GM21786 (cell line): ENCODE measurements at regions not wholly inside any gene's neighbourhood (a gene's known extent, or its start where the extent isn't known, plus 50 kb on each side); places are given as distances from the start of the nearest gene placed in this dataset.

ENCODE experiments used
- ATAC-seq: cut with Tn5 transposase; IDR thresholded peaks from one replicate; pipeline ENCODE4 v1.9.1; 2021; ENCODE audit not compliant: unreplicated experiment

DNA sequence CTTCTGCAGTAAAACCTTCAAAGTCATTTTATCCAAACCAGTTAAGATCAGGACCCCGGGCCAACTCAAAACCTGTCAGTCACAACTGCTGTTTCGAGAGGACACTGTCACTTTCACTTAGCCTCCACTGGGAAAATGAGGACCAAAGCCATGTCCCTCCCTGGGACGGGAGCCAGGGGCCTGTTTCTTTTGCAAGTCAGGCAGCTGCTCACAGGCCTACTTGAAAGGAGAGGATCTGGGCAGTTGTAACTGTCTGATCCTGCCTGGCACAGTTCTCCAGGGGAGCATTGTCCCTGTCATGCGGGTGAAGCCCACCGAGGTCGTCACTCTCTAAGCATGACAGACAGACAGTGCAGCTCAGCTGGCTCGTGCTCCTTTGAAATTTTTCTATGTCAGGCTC is 276.2 kb downstream of the NPIPA8 start:
- no peak for ATAC-seq

- no peak for ATAC-seq
Observed at GRCh38 chr16:18059577-18059976, 277.0 kb downstream of the NPIPA8 start.

- ATAC-seq: no peak
Observed at GRCh38 chr16:18059089-18059488, 277.4 kb downstream of the NPIPA8 start.

DNA sequence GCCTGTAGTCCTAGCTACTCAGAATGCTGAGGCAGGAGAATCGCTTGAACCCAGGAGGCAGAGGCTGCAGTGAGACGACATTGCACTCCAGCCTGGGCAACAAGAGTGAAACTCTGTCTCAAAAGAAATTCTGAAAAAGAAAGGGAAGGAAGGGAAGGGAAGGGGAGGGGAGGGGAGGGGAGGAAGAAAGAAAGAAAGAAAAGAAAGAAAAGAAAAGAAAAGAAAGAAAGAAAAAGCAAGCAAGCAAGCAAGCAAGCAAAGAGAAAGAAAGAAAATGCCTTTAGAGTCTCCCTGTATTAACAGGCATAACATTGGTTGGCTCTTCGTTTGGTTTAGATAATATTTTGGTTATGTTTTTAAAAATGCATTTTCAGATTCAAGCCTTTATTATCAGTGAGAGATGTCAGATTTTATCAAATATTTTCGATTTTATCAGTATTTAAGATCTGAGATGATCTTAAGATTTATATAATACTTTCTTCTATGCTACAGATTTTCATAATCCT is 281.1 kb downstream of the NPIPA8 start:
- ATAC-seq: no peak

- ATAC-seq: no peak
Observed at GRCh38 chr16:18050777-18051176, 285.8 kb downstream of the NPIPA8 start.

DNA sequence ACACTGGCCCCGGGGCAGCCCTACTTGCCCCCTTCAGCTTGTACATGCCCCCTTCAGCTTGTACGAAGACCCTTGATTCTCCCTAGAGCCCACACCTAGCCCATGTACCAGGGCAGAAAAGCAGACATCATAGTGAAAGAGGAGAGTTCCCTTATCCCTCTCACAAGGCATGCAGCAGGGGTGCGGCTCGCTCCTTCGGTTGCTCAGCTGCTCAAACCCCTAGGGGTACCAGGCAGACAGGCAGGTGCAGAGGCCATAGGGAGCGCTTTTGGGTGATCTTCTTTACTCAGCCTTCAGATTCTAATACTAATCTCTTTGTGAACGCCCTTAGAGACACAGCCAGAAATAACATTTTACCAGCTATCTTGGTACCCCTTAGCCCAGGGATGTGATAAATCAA is 286.3 kb downstream of the NPIPA8 start:
- ATAC-seq: no peak

DNA sequence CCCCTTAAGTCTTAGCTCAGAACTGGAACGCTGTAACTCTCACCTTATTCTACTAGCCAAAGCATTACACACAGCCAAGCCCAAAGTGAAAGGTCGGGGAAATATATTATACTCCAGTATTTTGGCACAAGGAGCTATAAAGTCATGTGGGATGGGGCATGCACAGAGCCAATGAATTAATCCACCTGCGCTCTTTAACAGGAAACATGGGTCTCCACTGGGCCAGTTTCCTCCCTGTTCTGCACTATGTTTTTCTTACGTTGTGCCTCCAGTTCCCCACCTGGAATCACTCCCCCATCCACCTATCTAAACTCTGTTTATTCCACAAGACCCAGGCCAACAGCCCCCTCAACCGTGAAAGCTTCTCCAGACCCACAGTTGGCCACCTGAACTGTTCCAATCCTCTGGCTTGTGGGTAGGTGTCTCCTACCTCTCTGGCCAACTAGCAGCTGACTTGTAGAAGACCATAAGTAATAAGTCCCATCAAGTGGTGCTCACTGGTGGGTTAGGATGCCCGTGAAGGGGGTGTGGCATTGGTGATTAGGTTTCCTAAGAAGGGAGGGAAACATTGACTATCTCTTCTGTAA is 286.9 kb downstream of the NPIPA8 start:
- no peak for ATAC-seq

GRCh38 chr16:18048853-18049546 is 287.5 kb downstream of the NPIPA8 start:
- ATAC-seq: no peak

- ATAC-seq: no peak
Observed at GRCh38 chr16:18047761-18048160, 288.8 kb downstream of the NPIPA8 start.

GRCh38 chr16:18045356-18045755 is 291.2 kb downstream of the NPIPA8 start:
- no peak for ATAC-seq

DNA sequence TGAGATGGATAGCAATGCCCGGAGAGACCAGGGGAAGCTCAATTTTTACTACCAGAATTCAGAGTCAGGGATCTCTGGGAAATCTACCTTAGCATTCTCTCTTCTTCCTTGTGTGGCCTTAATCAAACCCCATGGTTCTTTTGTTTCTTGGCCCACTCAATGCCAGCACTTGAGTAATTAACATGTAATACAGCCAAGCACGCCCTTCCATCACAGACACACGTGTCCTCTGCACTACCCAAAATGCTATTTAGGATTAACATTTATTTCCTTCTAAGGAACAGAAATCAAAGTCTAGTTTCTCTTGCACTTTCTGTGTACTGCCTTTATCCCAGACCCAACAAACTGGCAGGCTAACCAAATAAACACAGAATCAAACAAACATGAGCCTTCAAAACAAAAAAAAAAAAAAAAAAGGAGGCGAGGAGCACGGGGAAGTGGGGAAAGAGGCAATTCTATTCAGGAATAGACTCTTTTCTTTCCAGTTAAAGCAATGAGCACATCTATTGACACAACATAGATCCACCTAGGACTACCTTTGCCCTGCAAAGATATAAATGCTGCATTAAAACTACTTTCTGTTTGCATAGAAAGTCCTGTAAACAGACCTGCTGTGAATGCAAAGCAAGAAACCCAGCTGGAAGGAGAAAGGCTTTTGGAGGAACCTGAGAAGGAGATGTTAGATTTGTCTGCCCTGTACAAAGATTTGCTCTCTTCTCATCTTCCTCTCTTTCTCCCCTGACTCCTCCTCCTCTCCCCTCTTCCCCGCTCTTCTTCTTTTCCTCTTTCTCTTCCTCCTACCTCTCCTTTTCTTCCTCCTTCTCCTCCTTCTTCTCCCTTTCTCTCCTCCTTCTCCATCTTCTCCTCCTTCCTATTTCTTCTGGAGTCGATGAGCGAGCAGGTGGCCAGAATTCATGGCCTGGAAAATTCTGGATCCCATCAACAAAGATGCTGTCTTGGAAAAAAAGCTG is 294.4 kb downstream of the NPIPA8 start:
- no peak for ATAC-seq

- no peak for ATAC-seq
Observed at GRCh38 chr16:18039931-18040330, 296.6 kb downstream of the NPIPA8 start.

DNA sequence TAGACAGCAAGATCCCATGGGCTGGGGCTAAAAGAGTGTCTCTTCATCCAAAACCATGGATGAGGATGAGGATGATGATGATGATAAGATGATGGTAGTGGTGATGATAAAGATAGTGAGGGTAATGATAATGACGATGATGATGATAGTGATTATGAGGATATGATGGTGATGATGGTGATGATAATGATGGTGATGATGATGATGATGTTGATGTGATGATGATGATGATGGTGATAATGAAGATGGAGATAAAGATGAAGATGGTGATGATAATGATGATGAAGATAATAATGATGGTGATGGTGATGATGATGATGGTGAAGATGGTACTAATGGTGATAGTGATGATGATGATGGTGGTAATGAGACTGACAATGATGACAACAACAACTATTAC is 299.5 kb downstream of the NPIPA8 start:
- ATAC-seq: no peak

DNA sequence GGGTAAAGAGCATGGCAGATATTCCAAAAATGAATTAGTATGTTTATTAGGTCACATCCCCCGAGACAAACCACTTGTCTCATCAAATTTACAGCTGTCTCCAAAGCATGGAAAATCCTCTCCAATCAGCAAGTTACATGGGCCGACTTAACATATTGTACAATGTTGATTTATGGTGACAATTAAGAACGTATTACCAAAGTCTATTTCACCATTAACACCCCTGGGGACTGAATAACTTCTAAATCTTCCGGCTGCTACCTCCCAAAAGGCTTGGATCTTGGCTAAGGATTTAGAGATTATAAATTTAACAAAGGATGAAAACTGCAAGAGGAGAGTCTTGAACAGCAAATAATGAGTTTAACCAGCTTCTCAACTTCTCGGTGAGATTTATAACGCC is 311.9 kb downstream of the NPIPA8 start:
- no peak for ATAC-seq

DNA sequence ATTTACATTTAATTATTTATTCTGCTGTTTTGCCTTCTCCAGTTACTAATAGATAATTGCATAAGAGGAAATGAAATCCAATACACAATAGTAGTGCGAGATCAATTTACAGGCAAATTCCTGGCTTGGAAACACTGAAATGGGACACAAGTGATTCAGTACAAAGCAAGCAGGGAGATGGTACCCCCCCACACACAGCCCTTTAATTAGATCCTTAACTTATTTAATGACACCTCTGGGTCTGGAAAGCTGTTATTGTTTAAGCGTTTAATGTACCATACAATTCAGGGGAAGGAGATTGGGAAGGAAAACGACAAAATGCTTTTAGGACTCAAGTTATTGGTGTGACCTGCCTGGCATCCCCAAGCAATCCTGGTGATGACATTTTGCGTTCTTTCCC is 318.2 kb downstream of the NPIPA8 start:
- ATAC-seq: no peak

- ATAC-seq: no peak
Observed at GRCh38 chr16:18013863-18014262, 322.7 kb downstream of the NPIPA8 start.

- no peak for ATAC-seq
Observed at GRCh38 chr16:18008356-18008755, 328.2 kb downstream of the NPIPA8 start.

DNA sequence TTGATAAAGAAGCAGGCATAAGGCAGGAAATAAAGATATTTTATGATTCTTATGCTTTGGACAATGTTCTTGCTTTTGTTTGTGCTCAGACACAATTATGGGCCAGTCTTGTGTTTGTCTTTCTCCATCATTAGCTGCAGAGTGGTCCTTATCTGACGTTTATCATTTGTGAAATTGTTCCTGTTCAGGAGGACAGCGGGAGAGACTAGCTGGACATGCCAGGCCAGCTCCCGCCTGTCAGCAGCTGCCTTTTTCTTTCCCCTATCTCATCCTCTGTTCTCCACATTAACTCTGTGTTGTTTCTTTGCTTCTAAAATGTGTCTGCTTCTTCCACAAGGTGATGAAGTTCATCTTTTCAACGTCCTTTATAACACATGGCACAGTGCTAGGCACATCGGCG is 333.5 kb downstream of the NPIPA8 start:
- no peak for ATAC-seq

- no peak for ATAC-seq
Observed at GRCh38 chr16:17998996-17999395, 337.5 kb downstream of the NPIPA8 start.

GRCh38 chr16:17998550-17998949 is 338.0 kb downstream of the NPIPA8 start:
- ATAC-seq: no peak

DNA sequence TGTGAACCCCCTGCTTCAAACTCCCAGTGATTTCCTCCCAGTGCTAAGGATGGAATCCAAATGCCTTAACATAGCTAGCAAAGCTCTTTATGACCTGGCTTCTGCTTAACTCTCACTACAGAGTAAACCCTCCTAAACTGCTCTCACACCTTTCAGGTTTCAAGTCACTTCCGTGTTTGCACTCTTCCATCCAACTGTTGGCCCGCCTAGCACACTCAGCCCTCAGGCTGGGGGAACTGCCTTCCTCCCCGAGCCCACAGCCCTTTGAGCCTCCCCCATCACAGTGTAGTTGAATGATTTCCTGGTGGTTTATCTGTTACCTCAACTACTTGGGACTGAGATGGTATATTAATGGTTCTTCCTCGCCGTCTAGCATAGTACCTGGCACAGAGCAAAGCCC is 342.5 kb downstream of the NPIPA8 start:
- no peak for ATAC-seq

GRCh38 chr16:17992416-17992815 is 344.1 kb downstream of the NPIPA8 start:
- no peak for ATAC-seq
